Stimulated activated CD4-positive, alpha-beta T cell treated with anti-CD3 and anti-CD28 coated beads, Interleukin-4, amount 100 ng/mL, for 1 hour (primary cell): ENCODE measurements at regions not wholly inside any gene's neighbourhood (a gene's known extent, or its start where the extent isn't known, plus 50 kb on each side); places are given as distances from the start of the nearest gene placed in this dataset.
"Not testable (repeated sequence)": the region's sequence is repeated elsewhere in the genome, so short reads cannot be mapped to it uniquely, and the experiment has no call there.

Experiments used
- DNase-seq: peaks from one replicate; pipeline ENCODE4 v3.0.0-alpha.2; 2020

DNA sequence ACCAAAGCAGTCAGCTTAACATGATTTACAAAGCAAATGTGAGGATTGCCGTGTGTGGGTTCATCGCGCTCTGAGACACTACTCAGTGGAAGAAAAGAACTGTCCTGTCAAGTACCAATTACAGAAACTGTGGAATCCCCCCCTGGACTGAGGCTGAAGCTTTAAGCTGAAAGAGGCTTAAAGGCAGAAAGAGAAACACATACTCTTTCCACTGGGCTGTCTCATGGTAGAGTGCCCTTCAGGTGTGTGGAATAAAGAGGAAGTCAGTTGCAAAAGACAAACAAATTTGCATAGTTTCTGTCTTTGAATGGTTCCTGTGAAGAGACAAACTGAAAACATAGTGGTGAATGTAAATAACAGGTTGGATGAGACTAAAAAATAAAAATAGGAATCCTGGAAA is 560.4 kb upstream of the SYNCRIP start:
- no peak for DNase-seq

- DNase-seq = no peak
These were observed 551.1 kb upstream of the SYNCRIP start for GRCh38 chr6:86193821-86194220.

DNA sequence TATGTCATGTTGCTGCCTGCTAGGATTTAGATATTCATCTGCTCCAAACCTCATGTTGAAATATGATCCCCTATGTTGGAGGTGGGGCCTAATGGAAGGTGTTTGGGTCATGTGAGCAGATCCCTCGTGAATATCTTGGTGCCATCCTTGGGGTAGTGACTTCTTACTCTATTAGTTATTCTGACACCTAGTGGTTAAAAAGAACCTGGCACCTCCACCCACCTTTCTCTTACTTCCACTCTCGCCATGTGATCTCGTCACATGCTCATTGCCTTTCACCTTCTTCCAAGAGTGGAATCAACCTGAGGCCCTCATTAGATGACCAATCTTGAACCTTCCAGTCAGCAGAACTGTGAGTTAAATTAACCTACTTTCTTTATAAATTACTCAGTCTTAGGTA is 549.4 kb upstream of the SYNCRIP start:
- DNase-seq = no peak

DNA sequence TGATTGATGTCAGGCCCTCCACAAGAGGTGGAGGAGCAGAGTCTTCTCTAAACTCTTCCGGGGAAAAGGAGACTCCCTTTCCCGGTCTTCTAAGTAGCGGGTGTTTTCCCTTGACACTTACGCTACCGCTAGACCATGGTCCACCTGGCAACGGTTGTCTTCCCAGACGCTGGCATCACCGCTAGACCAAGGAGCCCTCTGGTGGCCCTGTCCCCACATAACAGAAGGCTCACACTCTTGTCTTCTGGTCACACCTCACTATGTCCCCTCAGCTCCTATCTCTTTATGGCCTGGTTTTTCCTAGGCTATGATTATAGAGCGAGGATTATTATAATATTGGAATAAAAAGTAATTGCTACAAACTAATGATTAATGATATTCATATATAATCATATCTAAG is 532.5 kb upstream of the SYNCRIP start:
- DNase-seq = not testable (repeated sequence)

GRCh38 chr6:86154852-86155251 is 512.2 kb upstream of the SYNCRIP start:
- no peak for DNase-seq

GRCh38 chr6:86153521-86153920 is 510.8 kb upstream of the SYNCRIP start:
- DNase-seq = no peak

DNA sequence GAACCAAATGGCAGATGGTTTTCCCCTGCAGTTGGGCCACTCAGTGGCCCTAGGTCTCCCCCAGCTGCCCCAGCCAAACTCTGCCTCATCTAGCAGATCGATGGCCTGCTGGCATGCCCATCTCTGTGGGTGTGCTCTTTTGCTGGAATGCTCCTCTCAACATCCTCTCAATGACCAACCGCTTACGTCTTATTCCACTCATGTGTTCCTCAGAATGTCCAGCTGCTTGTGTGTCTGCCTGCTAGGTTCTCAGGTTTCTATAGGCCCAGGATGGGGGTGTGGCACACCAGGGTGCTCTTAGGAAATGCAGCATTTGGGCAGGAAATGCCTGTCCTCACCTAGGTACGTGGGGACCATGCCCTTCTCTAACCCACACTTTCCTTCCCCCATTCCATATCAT is 509.9 kb upstream of the SYNCRIP start:
- DNase-seq = no peak

- DNase-seq = no peak
These were observed 505.9 kb upstream of the SYNCRIP start for GRCh38 chr6:86148586-86148985.

DNA sequence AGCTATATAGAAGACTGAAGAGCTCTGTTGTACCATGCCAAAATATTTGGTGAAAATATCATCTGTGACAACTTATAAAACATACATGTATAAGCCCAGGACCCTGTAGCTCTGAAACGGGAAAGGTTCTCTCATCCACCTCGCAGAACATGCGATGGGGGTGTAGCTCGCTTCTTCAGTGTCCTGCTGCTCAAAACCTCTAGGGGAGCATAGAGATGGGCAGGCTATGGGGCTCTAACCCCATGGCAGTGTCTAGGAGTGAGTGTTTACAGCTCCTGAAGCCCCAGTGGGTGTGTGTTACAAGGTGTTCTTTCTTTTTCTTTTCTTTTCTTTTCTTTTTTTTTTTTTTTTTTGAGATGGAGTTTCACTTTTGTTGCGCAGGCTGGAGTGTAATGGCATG is 505.2 kb upstream of the SYNCRIP start:
- no peak for DNase-seq

GRCh38 chr6:86147311-86147710 is 504.6 kb upstream of the SYNCRIP start:
- DNase-seq = no peak

- DNase-seq = not testable (repeated sequence)
These were observed 504.1 kb upstream of the SYNCRIP start for GRCh38 chr6:86146751-86147150.

DNA sequence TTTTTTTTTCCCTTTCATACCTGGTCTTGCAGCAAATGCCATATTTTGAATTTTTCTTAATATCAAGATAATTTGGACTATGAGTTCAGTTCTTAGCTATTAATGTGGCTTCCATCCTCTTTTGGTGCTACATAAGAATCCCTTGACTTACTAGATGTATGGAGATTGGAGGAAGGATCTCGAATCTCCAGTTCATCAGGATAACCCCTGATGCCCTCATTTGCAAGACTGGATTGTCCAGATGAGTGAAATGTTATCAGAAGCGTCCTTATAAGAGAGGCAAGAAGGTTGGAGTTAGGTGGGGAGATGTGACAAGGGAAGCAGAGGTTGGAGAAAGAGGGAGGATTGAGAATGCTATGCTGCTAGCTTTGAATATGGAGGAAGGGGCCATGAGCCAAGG is 499.6 kb upstream of the SYNCRIP start:
- no peak for DNase-seq

DNA sequence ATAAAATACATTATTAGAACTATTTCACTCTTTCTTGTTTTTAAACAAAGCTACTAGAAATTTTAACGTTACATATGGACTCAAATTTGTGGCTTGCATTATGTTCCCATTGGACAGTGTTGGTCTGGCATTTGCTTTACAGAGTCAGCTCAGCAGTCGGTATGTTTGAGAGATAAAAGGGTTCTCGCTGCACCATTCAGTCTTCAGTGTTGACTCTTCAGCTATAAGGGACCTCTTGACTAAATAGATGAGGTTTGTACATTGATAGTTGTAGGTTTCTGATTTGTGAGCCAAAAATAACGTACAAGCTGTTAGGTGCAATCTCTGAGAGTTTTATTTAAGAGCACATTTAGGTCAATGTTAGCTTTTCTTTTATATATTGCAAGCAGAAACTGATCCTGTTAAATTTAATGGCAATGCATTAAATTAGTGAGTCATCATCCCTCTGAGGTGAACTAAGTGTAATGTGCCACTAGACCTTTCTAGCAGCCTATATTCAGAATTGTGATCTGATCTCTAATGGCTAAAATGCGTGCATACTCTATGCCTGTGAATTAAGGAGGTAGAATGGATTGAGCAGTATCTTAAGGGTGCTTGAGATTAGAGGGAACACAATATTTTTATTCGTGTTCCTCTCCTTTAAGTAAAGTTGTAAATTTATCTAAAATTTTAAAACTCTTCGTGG is 485.6 kb upstream of the SYNCRIP start:
- no peak for DNase-seq

DNA sequence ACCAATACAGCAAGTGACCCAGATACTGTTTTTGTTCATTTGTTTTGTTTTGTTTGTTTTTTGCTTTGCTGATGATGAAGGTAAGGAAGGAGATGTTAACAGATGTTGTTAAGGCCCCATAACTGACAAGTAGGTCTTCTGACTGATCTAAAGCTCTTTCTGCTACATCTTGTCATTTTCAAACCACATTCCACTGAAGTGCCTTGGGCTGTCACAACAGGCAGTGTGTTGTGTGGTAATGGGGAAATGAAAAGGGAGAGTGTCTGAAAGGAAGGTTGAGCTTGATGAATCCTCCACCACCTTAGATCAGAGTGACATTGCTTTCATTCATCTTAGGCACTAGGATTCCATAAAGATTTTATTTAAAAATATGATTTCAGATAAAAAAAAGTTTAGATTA is 479.4 kb upstream of the SYNCRIP start:
- DNase-seq = no peak

GRCh38 chr6:86118271-86118670 is 475.6 kb upstream of the SYNCRIP start:
- DNase-seq = no peak

- no peak for DNase-seq
These were observed 465.3 kb upstream of the SYNCRIP start for GRCh38 chr6:86107985-86108384.

GRCh38 chr6:86087954-86088353 is 445.3 kb upstream of the SYNCRIP start:
- no peak for DNase-seq

DNA sequence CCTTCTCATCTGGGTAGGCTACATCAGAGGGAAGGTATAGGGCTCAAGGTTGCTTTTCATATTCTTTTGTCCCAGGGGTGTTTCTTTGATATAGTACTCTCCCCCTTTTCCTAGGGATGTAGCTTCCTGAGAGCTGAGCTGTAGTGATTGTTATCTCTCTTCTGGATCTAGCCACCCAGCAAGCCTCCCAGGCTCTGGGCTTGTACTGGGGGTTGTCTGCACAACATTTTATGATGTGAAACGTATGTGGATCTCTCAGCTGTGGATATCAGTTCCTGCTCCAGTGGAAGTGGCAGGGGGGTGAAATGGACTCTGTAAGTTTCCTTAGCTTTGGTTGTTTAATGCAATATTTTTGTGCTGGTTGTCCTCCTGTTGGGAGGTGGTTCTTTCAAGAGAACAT is 437.3 kb upstream of the SYNCRIP start:
- no peak for DNase-seq

DNA sequence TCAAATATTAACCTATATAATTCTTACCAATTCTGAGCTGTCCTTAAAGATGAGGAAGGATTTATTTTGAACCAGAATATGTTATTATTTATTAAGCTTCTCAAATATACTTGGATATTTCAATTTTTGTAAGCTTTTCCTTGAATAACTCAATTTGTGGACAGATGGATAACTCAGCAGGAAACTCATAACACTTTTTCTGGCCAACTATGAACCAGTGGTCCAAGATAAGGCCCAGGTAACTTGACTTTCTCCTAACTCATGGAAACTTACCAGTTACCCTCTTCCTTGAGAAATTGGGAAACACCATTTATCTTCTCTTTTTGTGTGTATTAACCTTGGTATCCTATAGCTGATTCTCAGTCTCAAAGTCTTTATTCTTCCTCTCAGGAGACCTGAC is 427.5 kb upstream of the SYNCRIP start:
- no peak for DNase-seq

DNA sequence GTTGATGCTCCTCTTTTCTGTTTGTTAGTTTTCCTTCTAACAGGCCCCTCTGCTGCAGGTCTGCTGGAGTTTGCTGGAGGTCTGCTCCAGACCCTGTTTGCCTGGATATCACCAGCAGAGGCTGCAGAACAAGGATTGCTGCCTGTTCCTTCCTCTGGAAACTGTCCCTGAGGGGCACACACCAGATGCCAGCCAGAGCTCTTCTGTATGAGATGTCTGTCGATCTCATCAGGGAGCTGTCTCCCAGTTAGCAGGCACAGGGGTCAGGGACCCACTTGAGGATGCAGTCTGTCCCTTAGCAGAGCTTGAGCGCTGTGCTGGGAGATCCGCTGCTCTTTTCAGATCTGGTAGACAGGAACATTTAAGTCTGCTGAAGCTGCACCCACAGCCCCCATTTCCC is 422.3 kb upstream of the SYNCRIP start:
- DNase-seq = not testable (repeated sequence)

GRCh38 chr6:86057293-86057980 is 414.8 kb upstream of the SYNCRIP start:
- not testable (repeated sequence) for DNase-seq

DNA sequence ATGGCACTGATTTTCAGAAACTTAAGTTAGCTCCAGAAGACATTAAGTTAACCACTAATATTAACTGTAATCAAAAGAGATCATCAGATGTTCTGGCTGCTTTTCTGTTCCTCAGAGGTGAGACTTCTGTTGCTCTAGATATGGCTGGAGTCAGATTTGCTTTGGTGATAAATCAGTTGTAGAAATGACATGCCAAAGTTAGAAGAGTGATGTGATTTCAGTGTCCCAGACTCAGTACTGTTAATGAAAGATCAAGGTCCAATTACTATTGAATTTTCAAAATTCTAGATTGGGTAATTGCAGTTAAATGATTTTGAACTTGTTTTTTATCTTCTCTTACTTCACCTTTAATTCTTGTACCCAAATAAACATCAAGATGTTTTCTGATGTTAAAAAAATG is 402.4 kb upstream of the SYNCRIP start:
- no peak for DNase-seq

DNA sequence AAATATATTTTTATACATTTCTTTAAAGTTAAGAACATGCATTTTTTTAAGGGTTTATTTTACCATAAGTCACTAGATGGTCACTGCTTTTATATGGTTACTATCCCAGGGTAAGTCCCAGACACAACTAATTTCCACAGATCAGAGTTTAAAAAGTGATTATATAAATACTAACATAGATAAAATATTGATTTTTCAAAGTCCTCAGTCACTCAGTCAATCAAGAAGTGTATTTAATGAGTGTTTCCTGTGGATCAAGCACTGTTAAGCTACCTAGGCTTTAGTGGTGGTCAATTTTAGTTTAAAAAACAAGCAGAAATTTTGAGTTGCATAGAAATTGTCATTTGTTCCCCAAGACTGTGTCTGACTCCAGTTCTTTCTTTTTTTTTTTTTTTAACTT is 399.5 kb upstream of the SYNCRIP start:
- no peak for DNase-seq

DNA sequence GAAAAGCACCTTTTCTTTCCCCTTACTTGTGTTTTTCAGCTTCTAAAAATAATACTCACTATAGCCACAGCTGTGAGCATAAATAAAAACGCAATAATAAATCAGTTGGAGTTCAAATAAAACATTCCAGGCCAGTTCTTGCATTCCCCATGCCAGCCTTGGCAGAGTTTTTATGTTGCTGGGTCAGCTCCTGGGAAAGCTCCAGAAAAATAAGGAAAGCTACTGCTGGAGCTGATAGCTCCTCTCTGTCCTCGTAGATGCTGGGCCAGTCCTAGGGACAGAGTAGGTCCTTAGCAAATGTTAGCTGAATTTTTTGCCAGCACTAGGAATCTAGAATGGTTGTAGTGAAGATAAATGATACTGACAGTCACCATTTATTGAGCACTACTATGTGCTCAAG is 389.0 kb upstream of the SYNCRIP start:
- no peak for DNase-seq

- no peak for DNase-seq
These were observed 388.2 kb upstream of the SYNCRIP start for GRCh38 chr6:86030875-86031274.
